Stimulated activated CD8-positive, alpha-beta memory T cell treated with anti-CD3 and anti-CD28 coated beads, Interleukin-12 subunit alpha, Interleukin-12 subunit beta, amount 100 ng/mL, for 4 hours (primary cell): ENCODE measurements at regions not wholly inside any gene's neighbourhood (a gene's known extent, or its start where the extent isn't known, plus 50 kb on each side); places are given as distances from the start of the nearest gene placed in this dataset.
"Not testable (repeated sequence)": the region's sequence is repeated elsewhere in the genome, so short reads cannot be mapped to it uniquely, and the experiment has no call there.

Experiments
- DNase-seq: peaks from one replicate; pipeline ENCODE4 v3.0.0-alpha.2; 2020; ENCODE audit warnings: low read depth

DNA sequence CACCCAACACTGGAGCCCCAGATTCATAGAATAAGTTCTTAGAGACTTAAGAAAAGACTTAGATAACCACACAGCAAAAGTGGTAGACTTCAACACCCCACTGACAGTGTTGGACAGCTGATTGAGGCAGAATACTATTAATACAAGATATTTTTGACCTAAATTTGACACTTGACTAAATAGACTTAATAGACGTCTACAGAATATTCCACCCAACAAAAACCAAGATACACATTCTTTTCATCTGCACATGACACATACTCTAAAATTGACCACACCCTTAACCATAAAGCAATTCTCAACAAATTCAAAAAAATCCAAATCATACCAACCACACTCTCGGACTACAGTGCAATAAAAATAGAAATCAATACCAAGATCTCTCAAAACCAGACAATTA, 179.8 kb upstream of the TPM1 start:
- DNase-seq, result no peak

DNA sequence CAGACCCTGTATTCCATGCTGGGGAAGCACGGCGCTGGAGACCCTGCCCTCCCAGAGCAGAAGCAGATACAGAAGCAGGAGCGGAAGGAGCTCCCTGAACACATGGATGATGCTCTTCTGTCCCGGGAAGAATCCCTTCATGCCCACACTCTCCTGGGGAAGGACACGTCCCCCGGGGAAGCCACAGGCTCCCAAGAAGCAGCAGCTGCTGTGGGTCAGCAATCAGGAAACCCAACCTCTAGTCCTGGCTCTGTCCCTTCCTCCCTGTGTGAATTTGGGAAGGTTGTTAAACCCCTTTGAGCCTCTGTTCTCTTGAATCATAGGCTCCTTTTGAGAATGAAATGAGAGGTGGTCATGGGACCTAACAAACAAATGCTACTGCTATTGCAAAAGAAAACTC, 176.2 kb upstream of the TPM1 start:
- DNase-seq, result no peak

DNA sequence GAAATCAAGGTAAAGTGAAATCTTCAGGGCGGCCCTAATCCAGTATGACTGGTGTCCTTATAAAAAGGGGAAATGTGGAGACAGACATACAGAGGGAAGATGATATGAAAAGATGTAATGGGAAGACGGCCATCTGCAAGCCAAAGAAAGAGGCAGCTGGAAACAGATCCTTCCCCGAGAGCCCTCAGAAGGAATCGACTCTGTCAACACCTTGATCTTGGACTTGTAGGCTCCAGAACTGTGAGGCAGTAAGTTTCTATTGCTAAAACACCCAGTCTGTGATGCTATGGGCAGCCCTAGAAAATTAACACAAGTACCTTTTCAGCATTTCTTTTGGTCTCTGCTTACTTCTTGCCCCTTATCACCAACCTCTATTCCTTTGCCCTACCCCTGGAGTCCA, 174.7 kb upstream of the TPM1 start:
- DNase-seq, result no peak

DNA sequence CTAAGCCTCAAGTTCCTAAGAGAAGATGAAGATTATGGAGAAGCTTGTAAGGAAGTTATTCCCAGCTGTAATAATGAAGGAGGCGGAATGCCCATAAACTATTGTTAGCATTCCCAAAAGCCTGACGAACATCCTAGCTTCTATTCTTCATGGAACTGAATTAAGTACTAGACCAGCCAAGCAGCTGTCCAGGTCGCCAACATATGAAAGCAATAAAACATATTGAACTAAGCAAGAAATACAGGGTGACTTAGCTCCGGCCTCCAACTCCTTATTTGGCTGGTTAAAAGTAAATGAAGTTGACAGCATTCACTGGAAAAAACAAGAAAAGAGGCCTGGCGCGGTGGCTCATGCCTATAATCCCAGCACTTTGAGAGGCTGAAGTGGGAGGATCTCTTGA, 174.0 kb upstream of the TPM1 start:
- DNase-seq, result no peak

DNA sequence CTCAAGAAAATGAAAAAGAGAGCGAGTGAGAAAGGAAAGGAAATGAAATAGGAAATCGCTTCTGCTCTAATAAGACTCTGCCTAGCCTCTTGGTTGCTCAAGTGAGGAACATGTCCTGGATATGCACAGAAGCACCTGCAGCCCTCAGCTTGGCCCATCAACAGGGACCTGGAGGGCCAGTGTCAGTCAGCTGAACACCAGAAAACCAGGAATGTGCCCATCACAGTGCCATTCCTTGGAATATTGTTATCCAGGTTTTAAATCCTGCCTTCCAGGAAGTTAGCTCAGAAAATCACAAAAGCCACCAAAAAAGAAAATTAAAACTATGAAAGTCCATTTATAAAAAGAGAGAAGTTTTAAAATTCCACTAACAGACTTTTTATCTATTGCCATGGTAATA, 173.4 kb upstream of the TPM1 start:
- no peak for DNase-seq

DNA sequence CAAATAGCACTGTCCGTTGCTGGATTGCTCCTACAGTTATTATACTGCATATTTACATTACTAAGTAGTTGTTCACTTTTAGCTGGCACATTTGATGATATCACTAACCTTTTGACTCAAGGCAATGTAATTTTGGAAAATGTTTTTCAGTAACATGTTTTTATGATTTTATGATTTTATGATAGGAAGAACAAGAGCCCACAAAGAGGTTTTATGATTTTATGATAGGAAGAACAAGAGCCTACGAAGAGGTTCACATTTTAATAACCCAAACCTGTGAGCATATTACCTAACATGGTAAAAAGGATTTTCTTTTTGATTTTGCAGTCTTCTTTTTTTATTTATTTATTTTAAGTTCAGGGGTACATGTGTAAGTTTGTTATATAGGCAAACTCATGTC, 172.3 kb upstream of the TPM1 start:
- no peak for DNase-seq

DNA sequence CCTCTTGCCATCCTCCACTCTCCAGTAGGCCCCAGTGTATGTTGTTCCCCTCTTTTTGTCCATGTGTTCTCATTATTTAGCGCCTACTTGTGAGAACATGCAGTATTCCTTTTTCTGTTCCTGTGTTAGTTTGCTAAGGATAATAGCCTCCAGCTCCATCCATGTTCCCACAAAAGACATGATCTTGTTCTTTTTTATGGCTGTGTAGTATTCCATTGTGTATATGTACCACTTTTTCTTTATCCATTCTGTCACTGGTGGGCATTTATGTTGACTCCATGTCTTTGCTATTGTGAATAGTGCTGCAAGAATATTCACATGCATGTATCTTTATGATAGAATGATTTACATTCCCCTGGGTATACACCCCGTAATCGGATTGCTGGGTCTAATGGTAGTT, 171.8 kb upstream of the TPM1 start:
- DNase-seq, result not testable (repeated sequence)

DNA sequence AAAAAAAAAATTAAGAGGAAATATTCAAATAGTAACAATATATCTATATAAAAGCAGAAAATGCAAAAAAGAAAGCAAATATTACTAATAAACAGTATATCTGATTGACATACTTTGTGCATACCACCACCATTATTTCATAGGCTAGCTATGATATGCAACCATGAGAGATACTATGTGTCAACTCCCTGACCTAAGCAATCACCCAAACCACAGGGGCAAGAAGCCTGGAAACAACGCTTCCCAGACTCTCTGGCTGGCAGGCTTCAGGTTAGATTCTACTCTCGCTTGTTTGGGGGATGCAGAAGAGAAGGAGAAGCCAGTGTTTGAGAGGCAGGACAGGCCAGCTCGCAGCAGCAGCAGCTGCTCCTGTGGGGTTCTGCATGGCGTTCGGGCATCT, 169.3 kb upstream of the TPM1 start:
- DNase-seq, result no peak

DNA sequence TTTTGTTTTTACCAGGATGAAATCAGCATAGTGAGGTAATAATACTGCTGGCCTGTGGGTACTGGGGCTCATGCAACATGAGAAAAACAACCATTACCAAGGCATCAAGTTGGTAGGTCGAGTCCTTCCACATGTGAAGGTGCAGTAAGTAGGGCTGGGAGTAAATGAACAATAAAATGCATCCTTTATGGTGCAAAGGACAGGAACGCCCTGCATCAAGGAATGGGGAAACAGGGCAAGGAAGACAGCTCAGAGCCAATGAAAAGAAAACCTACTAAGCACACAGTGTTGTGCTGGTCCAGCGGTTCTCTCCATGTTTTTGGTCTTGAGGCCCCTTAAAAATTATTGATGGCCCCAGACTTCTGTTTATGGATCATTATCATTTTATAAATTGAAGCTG, 168.5 kb upstream of the TPM1 start:
- no peak for DNase-seq

DNA sequence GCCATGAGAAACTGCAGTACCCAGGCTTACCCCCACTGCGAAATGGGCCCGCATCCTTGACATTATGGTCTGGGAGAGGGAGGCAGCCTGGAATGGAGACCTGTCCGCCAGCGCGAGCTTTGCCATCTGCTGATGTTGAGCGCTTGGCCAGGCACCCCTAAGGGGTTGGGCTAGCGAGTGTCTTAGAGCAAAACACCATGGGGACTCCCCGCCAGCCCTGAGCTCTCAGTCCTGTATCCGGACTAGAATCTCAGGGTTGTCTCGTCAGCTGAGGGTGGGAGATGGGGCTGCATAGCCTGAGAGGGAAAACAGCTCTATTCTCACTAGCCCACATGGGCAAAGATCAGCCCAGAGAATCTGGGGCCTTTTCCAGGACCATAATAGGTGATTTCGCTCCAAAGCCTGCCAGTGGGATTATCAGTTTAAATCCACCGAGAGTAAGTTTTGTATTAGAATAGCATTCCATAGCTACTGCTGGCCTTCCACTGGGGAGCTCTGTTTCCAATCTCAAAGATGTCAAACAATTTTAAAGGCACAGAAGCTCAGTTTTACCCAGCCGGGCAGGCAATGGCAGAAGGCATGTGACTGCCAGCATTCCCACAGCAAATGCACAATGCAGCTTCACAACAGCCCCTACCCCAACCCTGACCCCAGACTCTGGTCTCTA, 167.5 kb upstream of the TPM1 start:
- no peak for DNase-seq

DNA sequence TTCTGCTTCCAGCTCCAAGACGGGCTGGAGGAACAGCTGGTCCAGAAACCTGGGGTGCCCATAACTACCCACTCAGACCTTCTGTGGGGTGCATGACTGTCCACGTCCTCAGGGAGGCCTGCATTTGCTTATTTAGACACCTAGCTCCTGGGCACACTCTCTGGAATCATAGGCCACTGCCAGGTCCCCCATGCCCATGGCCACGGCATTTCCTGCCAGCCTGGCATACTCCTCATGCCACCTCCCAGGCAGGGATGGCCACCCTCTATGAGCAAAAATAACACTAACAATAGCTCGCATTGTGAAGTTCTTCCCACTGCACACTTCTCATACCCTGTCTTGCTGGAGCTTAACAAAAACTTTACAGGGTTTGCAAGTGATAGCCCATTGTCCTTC, 166.9 kb upstream of the TPM1 start:
- no peak for DNase-seq

DNA sequence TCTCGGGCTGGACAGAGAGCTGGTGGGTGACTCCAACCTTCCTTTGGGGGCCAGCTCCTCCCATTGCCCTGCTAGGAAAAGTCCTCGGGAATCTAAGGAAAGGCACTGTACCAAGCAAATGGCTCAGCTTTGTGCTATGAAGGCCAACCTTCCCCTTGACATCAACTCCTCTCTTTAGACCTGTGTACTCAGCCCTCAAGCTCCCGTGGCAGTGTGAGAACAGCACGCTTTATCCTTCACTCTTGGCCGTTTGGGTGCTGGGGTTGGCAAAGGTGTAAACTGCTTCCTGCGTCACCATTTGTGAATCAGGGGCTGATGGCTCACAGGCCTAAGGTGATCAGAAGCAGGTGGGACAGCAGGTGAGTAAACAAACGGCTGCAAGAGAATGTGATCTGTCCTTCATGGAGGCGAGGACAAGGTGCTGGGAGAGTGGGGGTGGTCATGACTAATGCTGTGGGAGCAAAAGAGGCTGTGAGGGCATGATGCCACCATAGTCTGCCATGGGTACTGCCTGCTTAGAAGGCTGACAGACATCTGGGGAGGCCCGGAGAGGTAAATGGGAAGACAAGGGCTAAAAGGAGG, 165.2 kb upstream of the TPM1 start:
- DNase-seq, result no peak

DNA sequence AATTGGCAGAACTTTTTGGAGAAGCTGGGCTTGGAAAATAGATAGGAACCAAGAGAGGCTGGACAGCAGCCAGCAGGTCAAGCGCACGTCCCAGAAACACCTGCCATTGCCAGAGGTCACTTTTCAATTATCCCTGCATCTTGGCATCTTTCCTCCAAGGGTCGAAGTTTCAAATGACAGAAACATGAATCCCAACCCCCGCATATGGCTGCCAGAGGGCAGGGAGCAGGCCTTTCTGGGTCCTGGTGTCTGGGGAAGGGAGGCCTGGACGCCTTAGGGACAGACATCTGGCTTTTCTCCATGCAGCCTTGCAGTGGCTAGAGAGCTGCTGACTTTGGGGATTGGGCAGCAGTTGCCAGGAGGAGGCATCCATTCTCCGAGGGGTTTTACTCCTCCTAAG, 164.5 kb upstream of the TPM1 start:
- DNase-seq, result no peak

DNA sequence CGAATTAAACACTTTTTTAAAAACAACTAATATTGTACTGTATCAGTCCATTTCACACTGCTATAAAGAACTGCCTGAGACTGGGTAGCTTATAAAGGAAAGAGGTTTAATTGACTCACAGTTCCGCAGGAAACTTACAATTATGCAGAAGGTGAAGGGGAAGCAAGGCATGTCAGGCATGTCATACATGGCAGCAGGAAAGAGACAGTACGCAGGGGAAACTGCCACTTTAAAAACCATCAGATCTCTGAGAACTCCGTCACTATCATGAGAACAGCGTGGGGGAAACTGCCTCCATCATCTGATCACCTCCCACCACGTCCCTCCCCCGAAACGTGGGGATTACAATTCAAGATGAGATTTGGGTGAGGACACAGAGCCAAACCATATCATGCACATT, 162.8 kb upstream of the TPM1 start:
- DNase-seq, result no peak

DNA sequence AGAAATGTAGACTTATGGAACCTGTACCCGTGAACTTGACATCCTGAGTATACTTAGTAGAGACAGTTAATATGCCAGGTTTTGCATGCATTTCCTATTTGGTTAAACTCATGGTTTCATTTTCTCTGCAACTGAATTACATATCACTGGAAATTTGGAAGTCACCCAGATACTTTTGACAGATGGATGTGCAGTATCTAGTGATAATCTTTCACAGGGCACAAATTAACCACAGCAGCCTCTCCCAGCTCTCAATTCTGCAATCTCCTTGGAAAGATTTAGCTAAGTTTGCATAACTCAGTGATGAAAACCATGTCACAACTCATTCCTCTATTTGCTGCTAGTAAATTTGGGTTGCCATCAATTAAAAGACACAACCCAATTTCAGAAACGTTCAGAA, 162.3 kb upstream of the TPM1 start:
- no peak for DNase-seq

DNA sequence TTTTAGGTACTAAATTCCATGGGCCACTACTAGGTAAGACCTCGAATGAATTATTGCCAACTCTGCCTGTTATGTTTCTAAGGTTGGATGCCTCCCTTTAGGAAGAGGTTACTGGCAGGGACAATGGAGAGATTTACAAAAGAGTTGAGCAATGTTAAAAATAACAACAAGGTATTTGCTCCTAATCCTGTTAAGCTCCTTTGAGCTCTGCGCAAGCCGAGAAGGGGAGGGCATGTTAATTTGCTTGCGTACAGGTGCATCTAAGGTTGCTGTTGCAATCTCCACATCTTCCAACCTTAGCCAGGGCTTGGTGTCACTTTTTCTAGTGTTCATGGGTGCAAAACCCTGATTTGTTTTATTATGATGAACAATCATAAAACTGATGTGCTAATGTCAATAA, 161.5 kb upstream of the TPM1 start:
- DNase-seq, result no peak

DNA sequence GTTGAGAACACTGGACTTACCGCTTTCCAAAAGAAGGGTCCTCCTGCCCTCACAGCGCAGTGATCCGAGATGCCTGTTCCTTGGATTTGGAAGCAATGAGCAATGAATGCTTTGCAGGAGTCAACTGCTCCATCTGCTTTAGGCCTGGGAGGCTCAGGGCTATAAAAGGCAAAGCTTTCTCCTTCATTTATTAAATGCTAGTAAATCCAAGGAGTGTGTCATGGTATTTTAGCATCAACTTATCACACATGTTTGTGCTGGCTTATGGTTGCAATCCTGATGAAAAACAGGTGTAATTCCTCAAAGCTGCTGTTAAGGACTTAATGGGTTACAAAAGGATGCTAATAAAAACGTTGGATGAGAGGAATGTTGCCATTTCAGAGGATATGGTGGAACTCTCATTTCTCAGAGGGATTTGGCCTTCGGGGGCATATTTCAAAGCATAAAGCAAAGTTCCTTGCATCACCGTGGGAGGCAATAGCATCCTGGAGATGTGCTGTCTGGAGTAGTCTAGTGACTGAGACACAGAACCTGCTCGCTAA, 158.5 kb upstream of the TPM1 start:
- no peak for DNase-seq

DNA sequence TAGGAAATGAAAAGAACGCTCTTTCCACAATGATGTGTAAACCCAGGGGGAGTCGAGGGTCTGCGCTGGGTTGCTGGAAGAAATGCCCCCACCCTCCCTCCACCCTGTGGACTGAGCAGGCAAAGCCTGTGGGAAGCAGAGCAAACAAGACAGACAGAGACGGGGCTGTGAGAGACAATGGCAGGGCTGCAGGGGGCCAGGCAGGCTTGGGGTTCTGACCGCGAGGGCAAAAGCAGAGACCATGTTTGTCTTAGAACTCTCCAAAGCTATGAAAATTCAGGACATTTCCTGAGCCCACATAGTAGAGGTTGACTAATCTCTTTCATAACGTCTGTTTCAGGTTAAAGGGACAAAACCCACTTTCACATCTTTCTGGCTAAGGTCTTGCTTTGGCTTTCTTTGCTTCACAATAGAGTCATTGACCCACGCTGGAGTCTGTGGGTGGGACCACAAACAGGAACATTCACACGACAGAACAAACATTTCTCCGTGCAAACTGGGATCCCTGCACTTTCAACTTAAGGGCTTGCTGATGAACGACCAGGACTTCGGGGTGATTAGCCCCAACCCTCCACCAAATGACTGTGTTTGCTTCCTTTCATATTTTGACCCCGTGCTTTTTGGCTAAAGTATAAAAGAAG, 156.0 kb upstream of the TPM1 start:
- no peak for DNase-seq

DNA sequence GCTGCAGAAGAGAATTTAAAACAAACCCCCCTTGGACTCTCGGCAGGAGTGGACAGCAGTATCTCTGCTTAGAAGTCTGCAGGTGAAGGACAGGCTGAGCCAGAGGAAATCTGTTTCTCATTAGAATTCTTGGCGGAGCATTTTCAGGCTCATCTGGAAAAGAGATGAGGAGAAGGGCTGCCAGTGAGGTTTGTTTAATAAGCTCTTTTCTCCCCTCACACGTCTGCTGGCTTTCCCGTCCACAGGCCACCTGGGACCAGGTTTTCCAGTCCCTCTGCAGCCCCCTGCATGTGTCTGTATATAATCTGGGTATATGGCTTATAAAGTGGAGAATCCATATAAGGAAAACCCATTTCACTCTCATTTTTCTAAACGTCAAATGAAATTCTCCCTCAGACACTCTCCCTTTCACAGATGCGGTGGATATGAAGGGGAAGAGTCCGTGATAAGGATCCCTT, 155.4 kb upstream of the TPM1 start:
- DNase-seq, result no peak

DNA sequence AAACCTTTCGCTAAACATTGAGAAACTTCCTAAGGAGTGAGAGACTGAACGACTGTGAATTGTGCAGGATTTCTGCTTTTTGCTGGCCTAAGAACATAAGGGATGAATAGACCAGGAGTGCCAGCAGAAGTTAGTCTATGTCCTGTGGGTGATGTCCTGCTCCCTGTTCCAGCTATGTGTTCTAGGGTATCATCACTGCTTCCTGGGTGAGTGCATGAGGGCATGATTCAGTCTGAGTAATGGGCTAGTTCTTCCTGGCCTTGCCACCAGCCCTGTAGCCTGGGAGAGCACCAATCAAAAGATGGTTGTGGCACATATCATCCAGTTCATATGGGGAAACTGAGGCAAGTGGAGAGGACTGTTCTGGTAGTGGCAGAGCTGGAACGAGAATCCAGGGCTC, 153.9 kb upstream of the TPM1 start:
- DNase-seq, result no peak

DNA sequence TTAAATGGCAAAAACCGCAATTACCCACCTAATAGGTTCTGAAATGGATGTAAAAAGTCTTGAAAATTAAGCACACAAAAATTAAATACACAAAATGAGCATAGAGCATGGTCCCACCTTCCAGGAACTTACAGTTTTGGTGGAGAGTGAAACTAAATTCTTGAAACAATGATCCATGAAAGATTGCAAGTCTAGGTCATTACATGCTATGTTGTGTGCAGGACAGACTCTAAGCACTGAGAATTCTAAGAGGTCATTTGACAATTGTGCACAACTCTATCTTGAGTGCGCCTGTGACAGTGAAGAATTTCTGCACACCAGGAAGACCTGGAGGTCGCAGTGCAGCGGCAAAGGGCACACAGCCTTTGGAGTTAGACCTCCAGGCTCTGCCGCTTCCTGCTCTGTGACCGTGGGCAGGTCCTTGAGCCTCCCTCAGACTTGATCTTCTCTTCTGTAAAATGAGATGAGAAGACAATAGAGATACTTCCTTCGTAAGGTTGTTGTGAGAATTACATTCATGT, 153.3 kb upstream of the TPM1 start:
- no peak for DNase-seq

DNA sequence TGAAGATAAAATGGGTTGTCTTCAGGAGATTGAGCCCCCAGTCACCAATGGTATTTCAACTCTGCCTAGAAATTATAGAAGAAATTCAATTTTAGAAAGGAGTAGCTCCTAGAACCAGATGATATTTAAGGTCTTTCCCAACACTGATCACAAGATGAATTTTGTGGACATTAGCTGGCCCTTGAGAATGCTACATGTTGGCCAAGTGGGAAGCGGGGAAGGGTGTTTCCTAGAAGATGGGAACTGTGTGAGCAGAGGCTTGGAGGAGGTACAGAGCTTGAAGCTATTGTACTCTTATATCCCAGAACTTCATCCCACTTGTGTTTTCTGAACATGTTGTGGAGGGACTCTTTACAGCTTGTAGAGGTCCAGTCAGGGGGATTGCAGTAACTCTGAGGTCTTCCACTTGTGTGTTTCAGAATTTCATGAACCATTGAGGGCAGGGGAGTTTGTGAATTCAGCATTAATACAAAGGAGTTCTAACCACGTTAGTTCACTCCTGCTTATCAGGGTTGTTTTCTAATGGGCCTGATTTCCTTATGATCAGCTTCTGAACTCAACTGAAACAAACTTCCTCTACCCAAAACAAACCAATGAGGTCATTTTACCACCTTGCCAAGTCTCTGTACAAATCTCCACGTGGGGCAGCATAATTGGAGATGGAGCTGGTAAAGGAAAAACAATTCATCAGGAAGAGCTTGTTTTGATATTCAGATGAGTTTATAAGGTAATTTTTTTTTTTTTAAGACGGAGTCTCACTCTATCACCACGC, 152.6 kb upstream of the TPM1 start:
- DNase-seq, result no peak
